K562 (cell line): ENCODE measurements at regions not wholly inside any gene's neighbourhood (a gene's known extent, or its start where the extent isn't known, plus 50 kb on each side); places are given as distances from the start of the nearest gene placed in this dataset.

Experiments
- ATAC-seq: fragments of 200-7000 bp; cut with Tn5 transposase; 3 replicates; pipeline ENCODE4 v1.9.1; 2020; ENCODE audit warnings: moderate library complexity
- BruUV-seq: library from RNA; stranded (reverse); fragments of 400-500 nt; replicated peaks from 2 replicates; lab custom pipeline; 2021; lab: Mats Ljungman, UMichigan
- CTCF ChIA-PET: fragments of 300-600 bp; formaldehyde crosslinking; extraction: SDS; loops from one replicate; lab custom pipeline; 2021; ENCODE audit warnings: low intra/inter-chr PET ratio; lab: Yijun Ruan, JAX
- POLR2A ChIA-PET: fragments of 300-600, 350-650 bp; sonication (Branson Sonifier 250); formaldehyde crosslinking; extraction: SDS; loops from one replicate; lab custom pipeline; 2021; ENCODE audit warnings: antibody characterized with exemption, inconsistent platforms; lab: Yijun Ruan, JAX
- DNase-seq, 4 experiments: peaks; one replicate each; pipeline versions ENCODE4 v3.0.0 to v3.0.0-alpha.2; 2011 to 2018; ENCODE audit warnings: low spot score in 3 of 4, mixed read lengths in 3 of 4; ENCODE audit errors: extremely low read depth in 1 of 4
- FAIRE-seq: peaks from 2 replicates; lab custom pipeline; 2011; peaks lifted over from hg19 to GRCh38; lab: Jason Lieb, UNC
- H2AFZ ChIP-seq: 2 replicates; pipeline ENCODE4 v1.6.0; 2011; ENCODE audit warnings: low read depth, low read length, control low read depth, inconsistent platforms
- H3K27ac ChIP-seq: fragments of 200-600 bp; 3 replicates; pipeline ENCODE4 v1.8.0; 2011; ENCODE audit warnings: low read depth, mild to moderate bottlenecking, control low read depth, inconsistent platforms, low read length, moderate library complexity, mixed read lengths; ENCODE audit errors: extremely low read depth
- H3K27me3 ChIP-seq, 2 experiments: fragments of 300-600 bp in 1 of 2; 2 replicates in 1 of 2; 3 replicates in 1 of 2; pipeline versions ENCODE4 v1.6.0 to v1.8.0; 2011; ENCODE audit warnings: inconsistent platforms in 2 of 2, low read length in 2 of 2, mild to moderate bottlenecking in 1 of 2, mixed read lengths in 1 of 2, moderate library complexity in 1 of 2; ENCODE audit not compliant: control insufficient read depth in 2 of 2, insufficient read depth in 2 of 2
- H3K36me3 ChIP-seq: fragments of 300-600 bp; 3 replicates; pipeline ENCODE4 v1.8.0; 2011; ENCODE audit warnings: mild to moderate bottlenecking, low read length, inconsistent platforms; ENCODE audit not compliant: control insufficient read depth, insufficient read depth
- H3K4me1 ChIP-seq, 2 experiments: fragments of 200-600 bp in 1 of 2; replicated peaks in 1 of 2; 2 replicates in 1 of 2; 3 replicates in 1 of 2; pipeline versions ENCODE4 v1.5.1 to v1.8.0; 2011; ENCODE audit warnings: inconsistent platforms in 2 of 2, low read length in 2 of 2, mild to moderate bottlenecking in 1 of 2, mixed read lengths in 1 of 2, moderate library complexity in 1 of 2; ENCODE audit not compliant: control insufficient read depth in 2 of 2, insufficient read depth in 2 of 2
- H3K4me2 ChIP-seq: 2 replicates; pipeline ENCODE4 v1.6.1; 2011; ENCODE audit warnings: low read length, control low read depth, inconsistent platforms, mixed read lengths; ENCODE audit not compliant: insufficient read depth
- H3K4me3 ChIP-seq: fragments of 200-600 bp; sonication (generic), shearing (Covaris generic); 2 replicates; pipeline ENCODE4 v1.5.1; 2016; ENCODE audit warnings: control low read depth, inconsistent platforms
- H3K79me2 ChIP-seq: fragments of 200-600 bp; 3 replicates; pipeline ENCODE4 v1.8.0; 2011; ENCODE audit warnings: low read length, inconsistent platforms; ENCODE audit not compliant: control insufficient read depth, insufficient read depth
- H3K9ac ChIP-seq, 2 experiments: 2 replicates each; pipeline versions ENCODE4 v1.6.0 to v1.6.1; 2011; ENCODE audit warnings: low read depth in 2 of 2, low read length in 2 of 2, control low read depth in 1 of 2, inconsistent platforms in 1 of 2, mild to moderate bottlenecking in 1 of 2, mixed read lengths in 1 of 2; ENCODE audit not compliant: insufficient read depth in 1 of 2
- H3K9me1 ChIP-seq: one replicate; pipeline ENCODE4 v1.6.0; 2011; ENCODE audit warnings: inconsistent platforms, mild to moderate bottlenecking, low read length, moderate library complexity; ENCODE audit not compliant: control insufficient read depth, insufficient read depth
- H3K9me3 ChIP-seq: replicated peaks from 2 replicates; pipeline ENCODE4 v1.5.1; 2011; ENCODE audit warnings: low read depth, low read length, inconsistent platforms; ENCODE audit not compliant: control insufficient read depth, insufficient read depth
- H4K20me1 ChIP-seq: replicated peaks from 2 replicates; pipeline ENCODE4 v1.6.1; 2011; ENCODE audit warnings: low read length, inconsistent platforms, mixed read lengths; ENCODE audit not compliant: control insufficient read depth, insufficient read depth
- HDGF ChIP-seq: fragments of 450-650 bp; IDR thresholded peaks from 2 replicates; pipeline ENCODE4 v1.6.1; 2016
- SMARCA4 ChIP-seq: fragments of 450-650 bp; IDR thresholded peaks from 2 replicates; pipeline ENCODE4 v1.6.1; 2016
- STAT5B ChIP-seq: fragments of 250-450 bp; sonication (Bioruptor Pico); IDR thresholded peaks from 2 replicates; pipeline ENCODE4 v1.8.0; 2021; ENCODE audit warnings: mild to moderate bottlenecking, inconsistent platforms
- ZSCAN29 ChIP-seq: fragments of 450-650 bp; IDR thresholded peaks from 2 replicates; pipeline ENCODE4 v1.6.1; 2017
- WGBS: fragments of 100-300 bp; shearing (Covaris generic); methylation state at CpG from one replicate; pipeline ENCODE4 v1.1.6; 2016; ENCODE audit warnings: low coverage, mixed read lengths; ENCODE audit not compliant: insufficient coverage; ENCODE audit errors: missing lambda C conversion rate; 5-methylcytosine and 5-hydroxymethylcytosine counted together
- in situ Hi-C: fragments of 300-500 bp; cut with MboI; formaldehyde crosslinking; loops from 4 replicates; pipeline ENCODE4 v1.15.0; 2018; ENCODE audit warnings: inconsistent platforms, mixed read lengths
- intact Hi-C: fragments of 100-400 bp; cut with micrococcal nuclease; formaldehyde crosslinking; loops from 2 replicates; pipeline ENCODE4 v1.14.2; 2022
- TF ChIP-seq, protein P1 (sequence below): fragments of 450-650 bp; IDR thresholded peaks from 2 replicates; pipeline ENCODE4 v1.6.1; 2017; ENCODE audit warnings: antibody characterized with exemption, mild to moderate bottlenecking

GRCh38 chr6:166779963-166780683 lies 153.1 kb upstream of the RPS6KA2 start:
- ChIA-PET POLR2A (interaction anchor here (0.6 kb wide), 1 partner anchor 618 kb away, joined by 3 read pairs; no protein-coding TSS in a partner anchor), CTCF (no interaction called here)
- H4K20me1 ChIP-seq: no peaks in the 10 kb centered on the region
- FAIRE-seq (no peak), ATAC-seq (no peak), DNase-seq (no peak)
- H3K79me2 ChIP-seq: no peaks in the 10 kb centered on the region
- peaks cover 0 to 9% of the 10 kb centered on the region in 2 experiments; a peak in 2 of 5 replicates for H3K4me1 ChIP-seq
- no peak overlapping the region for H3K4me2 ChIP-seq
- H3K27ac ChIP-seq: no peak overlapping the region
- H2AFZ ChIP-seq: no peak overlapping the region
- no TSS peak for BruUV-seq
- WGBS: 17% methylated on average over 13 of the region's 13 CpGs
- in situ Hi-C loops: loop anchor here (5.0 to 10.0 kb wide), 3 partner anchors 175 to 585 kb away; partner anchors contain the start of gene RNASET2
- no peaks in the 10 kb centered on the region; the same call in 1 of the 2 replicates for H3K9me3 ChIP-seq
- H3K27me3 ChIP-seq: peaks cover 17 to 42% of the 10 kb centered on the region in 2 experiments
- H3K9me1 ChIP-seq: no peaks in the 10 kb centered on the region
- no peaks in the 10 kb centered on the region for H3K36me3 ChIP-seq
- TF ChIP-seq ZSCAN29 (no peak), STAT5B (no peak), HDGF (no peak), SMARCA4 (no peak)
- TF ChIP-seq, protein P1, sequence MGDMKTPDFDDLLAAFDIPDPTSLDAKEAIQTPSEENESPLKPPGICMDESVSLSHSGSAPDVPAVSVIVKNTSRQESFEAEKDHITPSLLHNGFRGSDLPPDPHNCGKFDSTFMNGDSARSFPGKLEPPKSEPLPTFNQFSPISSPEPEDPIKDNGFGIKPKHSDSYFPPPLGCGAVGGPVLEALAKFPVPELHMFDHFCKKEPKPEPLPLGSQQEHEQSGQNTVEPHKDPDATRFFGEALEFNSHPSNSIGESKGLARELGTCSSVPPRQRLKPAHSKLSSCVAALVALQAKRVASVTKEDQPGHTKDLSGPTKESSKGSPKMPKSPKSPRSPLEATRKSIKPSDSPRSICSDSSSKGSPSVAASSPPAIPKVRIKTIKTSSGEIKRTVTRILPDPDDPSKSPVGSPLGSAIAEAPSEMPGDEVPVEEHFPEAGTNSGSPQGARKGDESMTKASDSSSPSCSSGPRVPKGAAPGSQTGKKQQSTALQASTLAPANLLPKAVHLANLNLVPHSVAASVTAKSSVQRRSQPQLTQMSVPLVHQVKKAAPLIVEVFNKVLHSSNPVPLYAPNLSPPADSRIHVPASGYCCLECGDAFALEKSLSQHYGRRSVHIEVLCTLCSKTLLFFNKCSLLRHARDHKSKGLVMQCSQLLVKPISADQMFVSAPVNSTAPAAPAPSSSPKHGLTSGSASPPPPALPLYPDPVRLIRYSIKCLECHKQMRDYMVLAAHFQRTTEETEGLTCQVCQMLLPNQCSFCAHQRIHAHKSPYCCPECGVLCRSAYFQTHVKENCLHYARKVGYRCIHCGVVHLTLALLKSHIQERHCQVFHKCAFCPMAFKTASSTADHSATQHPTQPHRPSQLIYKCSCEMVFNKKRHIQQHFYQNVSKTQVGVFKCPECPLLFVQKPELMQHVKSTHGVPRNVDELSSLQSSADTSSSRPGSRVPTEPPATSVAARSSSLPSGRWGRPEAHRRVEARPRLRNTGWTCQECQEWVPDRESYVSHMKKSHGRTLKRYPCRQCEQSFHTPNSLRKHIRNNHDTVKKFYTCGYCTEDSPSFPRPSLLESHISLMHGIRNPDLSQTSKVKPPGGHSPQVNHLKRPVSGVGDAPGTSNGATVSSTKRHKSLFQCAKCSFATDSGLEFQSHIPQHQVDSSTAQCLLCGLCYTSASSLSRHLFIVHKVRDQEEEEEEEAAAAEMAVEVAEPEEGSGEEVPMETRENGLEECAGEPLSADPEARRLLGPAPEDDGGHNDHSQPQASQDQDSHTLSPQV: no peak
- no peak overlapping the region for H3K9ac ChIP-seq
- intact Hi-C loops: loop anchor here (5.0 to 10.0 kb wide), 3 partner anchors 207 to 505 kb away; no protein-coding TSS in a partner anchor
- H3K4me3 ChIP-seq: no peak overlapping the region
